GM12864 (cell line): ENCODE measurements at regions not wholly inside any gene's neighbourhood (a gene's known extent, or its start where the extent isn't known, plus 50 kb on each side); places are given as distances from the start of the nearest gene placed in this dataset.
"Not testable (repeated sequence)": the region's sequence is repeated elsewhere in the genome, so short reads cannot be mapped to it uniquely, and the experiment has no call there.

ENCODE experiments used
- DNase-seq: peaks from one replicate; pipeline ENCODE4 v3.0.0-alpha.2; 2011; ENCODE audit warnings: low read depth
- H3K4me3 ChIP-seq: 2 replicates; pipeline ENCODE4 v1.5.1; 2011; ENCODE audit warnings: mild to moderate bottlenecking, low read depth, low read length, control low read depth
- CTCF ChIP-seq: IDR thresholded peaks from 2 replicates; pipeline ENCODE4 v1.5.1; 2011; ENCODE audit warnings: low read depth, mild to moderate bottlenecking, moderate library complexity, low read length, control low read depth, inconsistent platforms; ENCODE audit errors: missing control alignments

GRCh38 chr11:45379162-45379863, 93.2 kb upstream of the SYT13 start:
- no peak overlapping the region for H3K4me3 ChIP-seq
- TF ChIP-seq CTCF, result no peak
- no peak for DNase-seq

GRCh38 chr11:45378516-45378915, 92.4 kb upstream of the SYT13 start:
- no peak overlapping the region for H3K4me3 ChIP-seq
- DNase-seq, result no peak
- TF ChIP-seq CTCF, result no peak

- H3K4me3 ChIP-seq, result no peak overlapping the region
- TF ChIP-seq CTCF, result no peak
- no peak for DNase-seq
Observed at GRCh38 chr11:45374653-45375059, 88.5 kb upstream of the SYT13 start.

- no peak for DNase-seq
- no peak for TF ChIP-seq CTCF
- no peak overlapping the region for H3K4me3 ChIP-seq
Observed at GRCh38 chr11:45374130-45374529, 88.0 kb upstream of the SYT13 start.

- no peak for DNase-seq
- no peak overlapping the region for H3K4me3 ChIP-seq
- TF ChIP-seq CTCF, result no peak
Observed at GRCh38 chr11:45373506-45374035, 87.4 kb upstream of the SYT13 start.

GRCh38 chr11:45372414-45372813, 86.3 kb upstream of the SYT13 start:
- DNase-seq, H3K4me3 ChIP-seq: not testable (repeated sequence)

GRCh38 chr11:45371251-45372115, 85.3 kb upstream of the SYT13 start:
- H3K4me3 ChIP-seq, result no peak overlapping the region
- TF ChIP-seq CTCF, result peak; percentile 96
- no peak for DNase-seq
